ENCODE measurements at regions not wholly inside any gene's neighbourhood (a gene's known extent, or its start where the extent isn't known, plus 50 kb on each side); places are given as distances from the start of the nearest gene placed in this dataset.

GRCh38 chr5:158397278-158397677 lies 538.3 kb upstream of the CLINT1 start:
- no peak for TF ChIP-seq CTCF (conservative IDR thresholded peaks at IDR 0.05)
- no peak for TF ChIP-seq EZH2 (IDR thresholded peaks at IDR 0.05; ENCODE audit: low read depth)
